HG03064 (cell line): ENCODE measurements at regions not wholly inside any gene's neighbourhood (a gene's known extent, or its start where the extent isn't known, plus 50 kb on each side); places are given as distances from the start of the nearest gene placed in this dataset.
"Not testable (repeated sequence)": the region's sequence is repeated elsewhere in the genome, so short reads cannot be mapped to it uniquely, and the experiment has no call there.

Experiments
- ATAC-seq: cut with Tn5 transposase; IDR thresholded peaks from one replicate; pipeline ENCODE4 v1.9.1; 2021; ENCODE audit warnings: low read depth; ENCODE audit not compliant: unreplicated experiment

DNA sequence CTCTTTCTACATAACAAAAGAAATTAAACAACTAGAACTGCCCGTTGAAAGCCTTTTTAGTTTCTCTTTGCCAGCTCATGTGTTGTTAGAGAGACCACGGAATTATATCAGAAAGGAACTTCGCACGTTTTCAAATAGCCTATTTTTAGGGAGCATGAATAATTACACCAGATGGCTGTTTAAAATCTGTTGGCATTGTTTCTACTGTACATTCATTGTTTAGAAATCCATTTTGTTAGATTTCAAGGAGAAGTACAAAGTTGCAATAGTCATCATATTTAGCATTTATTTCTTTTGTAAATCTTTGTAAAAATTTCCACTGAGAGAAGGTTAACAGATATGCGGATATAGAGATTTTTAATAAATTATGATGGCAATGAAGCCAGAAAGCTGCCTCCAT is 403.0 kb upstream of the HS3ST1 start:
- no peak for ATAC-seq

- no peak for ATAC-seq
Observed at GRCh38 chr4:11824566-11824965, 395.9 kb upstream of the HS3ST1 start.

DNA sequence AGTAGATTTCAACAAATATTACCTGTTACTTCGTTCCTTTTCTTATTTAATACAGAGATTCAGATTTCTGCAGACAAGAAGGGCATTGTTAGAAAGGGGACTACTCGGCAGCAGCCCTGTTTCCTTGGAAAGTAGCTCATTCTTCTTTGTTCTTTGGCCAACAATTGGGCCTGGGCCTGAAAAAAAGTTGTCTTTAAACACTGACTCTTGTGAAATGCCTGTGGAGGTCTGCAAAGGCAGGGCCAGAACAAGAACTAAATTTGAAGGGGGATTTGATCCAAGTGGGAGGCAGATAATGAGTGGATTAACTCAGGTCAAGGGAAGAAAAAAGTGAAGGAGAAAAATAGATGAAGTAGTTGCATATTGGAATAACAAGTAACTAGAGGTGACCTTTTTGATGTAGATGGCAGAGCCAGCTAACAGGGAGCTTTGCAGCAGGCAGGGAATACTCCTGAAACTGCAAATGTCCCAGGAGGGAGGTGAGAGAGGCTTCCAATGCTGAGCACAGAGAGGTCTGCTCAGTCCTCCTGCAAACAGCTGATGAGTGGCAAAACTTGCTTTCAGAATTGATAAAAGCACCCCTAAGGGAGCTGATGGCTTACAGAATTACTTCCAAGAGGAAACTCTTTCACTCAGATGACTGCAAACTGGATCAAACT is 393.2 kb upstream of the HS3ST1 start:
- ATAC-seq, result no peak

DNA sequence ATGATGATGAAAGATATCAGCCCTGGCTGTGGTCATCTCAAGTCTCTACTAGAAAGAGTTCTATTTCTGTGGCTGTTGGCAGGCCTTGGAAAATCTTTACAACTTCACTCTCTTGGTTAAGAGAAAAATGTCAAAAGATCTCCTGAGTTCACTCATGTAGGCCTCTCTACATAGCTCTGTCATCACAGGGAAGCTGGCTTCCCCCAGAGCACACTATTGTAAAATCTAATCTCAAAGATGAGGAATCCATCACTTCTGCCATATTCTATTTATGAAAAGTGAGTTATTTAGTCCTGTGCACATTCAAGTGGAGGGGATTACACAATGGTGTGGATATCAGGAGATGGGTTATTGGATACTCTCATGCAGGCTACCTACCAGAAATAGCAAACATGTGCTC is 388.4 kb upstream of the HS3ST1 start:
- no peak for ATAC-seq

DNA sequence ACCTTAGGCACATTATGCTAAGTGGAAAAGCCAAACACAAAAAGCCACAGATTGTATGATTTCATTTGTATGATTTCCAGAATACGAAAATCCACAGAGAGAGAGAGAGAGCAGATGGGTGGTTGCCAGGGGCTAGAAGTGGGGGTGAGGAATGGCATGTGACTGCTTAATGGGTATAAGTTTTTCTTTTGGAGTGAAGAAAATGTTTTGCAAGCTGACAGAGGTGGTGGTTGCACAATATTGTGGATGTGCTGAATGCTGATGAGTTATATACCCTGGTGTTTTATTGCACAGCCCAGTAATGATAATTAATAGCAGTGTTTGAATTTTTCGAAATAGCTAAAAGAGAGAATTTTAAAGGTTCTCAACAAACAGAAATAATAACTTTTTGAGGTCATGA is 386.1 kb upstream of the HS3ST1 start:
- ATAC-seq, result no peak

- no peak for ATAC-seq
Observed at GRCh38 chr4:11813951-11814446, 385.3 kb upstream of the HS3ST1 start.

- ATAC-seq, result not testable (repeated sequence)
Observed at GRCh38 chr4:11811521-11811920, 382.8 kb upstream of the HS3ST1 start.

DNA sequence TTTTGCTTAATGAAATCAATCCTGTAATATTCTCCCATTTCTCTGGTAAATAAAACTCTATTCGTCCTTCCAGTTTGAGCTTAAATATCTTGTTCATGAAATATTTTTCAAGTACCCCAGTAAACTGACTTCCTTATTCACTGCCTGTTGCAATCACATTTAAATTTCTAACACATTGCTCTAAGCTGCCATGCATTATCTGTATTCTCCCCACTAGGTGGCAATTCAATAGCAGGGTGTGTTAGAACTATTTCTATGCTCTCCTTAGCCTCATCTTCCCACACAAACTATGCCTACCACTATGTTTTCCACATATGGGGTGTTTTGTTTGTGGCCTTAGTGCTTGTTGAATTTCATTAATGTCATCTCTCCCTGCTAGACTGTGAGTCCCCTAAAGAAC is 377.1 kb upstream of the HS3ST1 start:
- ATAC-seq, result no peak

- peak; percentile 91 for ATAC-seq
Observed at GRCh38 chr4:11801466-11802446, 373.1 kb upstream of the HS3ST1 start.

- no peak for ATAC-seq
Observed at GRCh38 chr4:11799196-11799595, 370.5 kb upstream of the HS3ST1 start.

GRCh38 chr4:11791797-11792196 is 363.1 kb upstream of the HS3ST1 start:
- no peak for ATAC-seq

GRCh38 chr4:11790230-11790629 is 361.5 kb upstream of the HS3ST1 start:
- ATAC-seq, result no peak

DNA sequence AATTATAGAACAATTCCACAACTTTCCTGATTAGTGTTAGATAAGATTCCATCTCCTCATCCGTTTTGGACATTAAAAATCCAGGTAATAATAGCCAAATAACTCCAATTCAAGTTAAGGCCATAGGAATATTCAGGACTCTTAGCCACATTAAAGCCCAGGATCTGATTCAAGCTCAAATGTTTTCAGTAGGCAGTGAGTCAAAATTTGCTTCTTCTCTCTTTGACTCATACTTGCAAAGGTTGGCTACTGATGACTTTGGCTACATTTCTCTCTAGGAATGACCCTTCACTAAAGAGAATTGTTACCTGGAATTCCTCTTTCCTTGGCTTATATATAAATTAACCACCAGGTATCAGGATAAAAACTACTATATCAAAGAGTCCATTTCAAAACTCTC is 354.9 kb upstream of the HS3ST1 start:
- no peak for ATAC-seq

- no peak for ATAC-seq
Observed at GRCh38 chr4:11782859-11783258, 354.2 kb upstream of the HS3ST1 start.

DNA sequence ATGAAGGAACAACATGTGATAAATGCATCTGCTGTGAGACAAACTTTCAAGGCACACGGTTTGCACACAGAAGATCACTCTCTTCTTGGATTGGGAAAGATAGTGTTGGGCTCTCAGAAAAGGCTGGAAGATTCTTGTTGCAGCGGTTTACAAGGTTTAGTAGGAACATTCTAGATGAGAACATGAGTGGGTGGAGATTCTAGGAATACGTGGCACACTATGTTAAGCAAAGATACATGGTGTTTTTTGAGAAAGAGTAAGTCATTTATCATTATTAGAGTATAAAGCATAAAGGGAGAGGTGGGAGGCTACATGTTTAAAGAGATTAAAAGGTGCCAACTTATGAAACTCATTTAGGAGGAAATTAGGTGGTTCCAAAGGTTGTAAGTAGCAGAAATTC is 348.8 kb upstream of the HS3ST1 start:
- ATAC-seq, result no peak

DNA sequence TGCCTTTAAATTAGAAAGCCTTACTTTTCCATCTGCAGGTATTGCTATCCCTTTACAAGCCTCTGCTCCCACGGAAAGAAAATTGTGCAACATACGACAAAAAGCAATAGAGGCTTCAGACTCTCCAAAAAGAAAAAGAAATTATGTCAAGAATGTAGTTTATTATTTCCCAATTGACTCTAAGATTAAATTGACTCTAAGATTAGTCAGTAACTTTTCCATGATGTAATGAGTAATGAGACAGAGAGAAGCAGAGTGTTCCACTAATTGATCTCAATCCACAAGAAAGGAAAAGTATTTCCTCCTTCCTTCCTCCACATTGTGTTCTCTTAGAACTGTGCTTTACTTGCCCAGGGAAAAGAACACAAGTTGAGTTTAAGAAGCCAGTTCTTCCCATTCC is 345.7 kb upstream of the HS3ST1 start:
- no peak for ATAC-seq

DNA sequence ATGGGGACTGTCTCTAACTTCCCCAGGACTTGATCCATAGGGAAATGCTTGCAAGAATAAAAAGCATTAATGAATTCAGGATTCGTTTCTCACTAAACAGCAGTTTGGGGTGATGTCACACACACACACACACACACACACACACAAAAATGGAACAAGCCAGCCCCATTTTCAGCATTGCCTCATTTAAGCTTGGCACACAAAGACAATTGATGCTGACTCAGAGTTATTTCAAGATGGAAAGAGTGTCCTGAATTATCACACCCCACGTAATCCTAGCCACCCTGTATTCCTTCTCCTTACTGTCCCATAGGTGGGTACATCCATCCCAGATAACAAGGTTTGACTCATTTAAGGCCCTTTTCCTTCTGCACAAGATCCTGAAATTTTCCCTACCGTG is 345.1 kb upstream of the HS3ST1 start:
- ATAC-seq, result no peak

GRCh38 chr4:11769434-11769833 is 340.7 kb upstream of the HS3ST1 start:
- ATAC-seq, result no peak

DNA sequence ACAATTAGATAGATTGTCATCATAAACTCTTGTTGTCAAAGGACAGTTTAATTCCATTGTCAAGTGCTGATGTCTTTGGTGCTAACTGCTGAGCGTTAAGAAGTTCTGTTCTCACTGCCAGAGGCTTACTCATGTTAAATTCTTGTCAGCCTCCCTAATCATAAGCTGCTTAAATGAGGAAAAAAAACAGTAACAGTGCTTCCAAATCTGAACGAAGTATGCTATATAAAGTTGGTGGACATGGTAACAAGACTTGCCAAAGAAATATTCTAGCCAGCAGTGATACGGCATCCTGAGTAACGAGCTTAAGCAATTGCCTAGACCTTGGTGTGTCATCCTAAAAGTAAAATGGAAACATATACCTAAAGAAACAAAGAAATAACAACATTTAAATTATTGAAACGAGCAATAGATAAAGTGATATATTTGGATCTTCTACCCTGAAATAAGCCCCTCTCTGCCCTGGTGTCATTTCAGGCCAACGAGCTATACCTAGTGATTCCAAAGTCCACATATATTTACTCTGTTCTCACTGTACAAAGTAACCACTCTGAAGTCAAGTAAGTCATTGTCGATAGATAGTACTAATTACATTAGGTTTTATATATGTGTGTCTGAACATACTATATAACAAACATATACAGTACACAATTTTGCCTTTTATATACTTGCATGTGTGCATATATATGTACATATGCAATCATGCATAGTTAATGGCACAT is 339.7 kb upstream of the HS3ST1 start:
- no peak for ATAC-seq

- no peak for ATAC-seq
Observed at GRCh38 chr4:11765849-11766453, 337.3 kb upstream of the HS3ST1 start.
